Activated T-helper 1 cell treated with anti-CD3 and anti-CD28 coated beads, Interleukin-12 subunit alpha, Interleukin-12 subunit beta, Interleukin-2, Interleukin-4 antibody, amounts not matched to agents 30 ng/mL and 10 ng/mL and 1 ng/mL, durations not matched to agents 14 hours and 24 hours and 36 hours (primary cell): ENCODE measurements at regions not wholly inside any gene's neighbourhood (a gene's known extent, or its start where the extent isn't known, plus 50 kb on each side); places are given as distances from the start of the nearest gene placed in this dataset.

Source experiments
- DNase-seq: peaks from one replicate; pipeline ENCODE4 v3.0.0; 2021; ENCODE audit warnings: low spot score
- H3K27ac Mint-ChIP-seq: one replicate; pipeline ENCODE4 v1.8.0; 2021; ENCODE audit warnings: mild to moderate bottlenecking, mixed read lengths
- H3K27me3 Mint-ChIP-seq: one replicate; pipeline ENCODE4 v1.8.0; 2022; ENCODE audit warnings: mild to moderate bottlenecking, moderate library complexity, mixed read lengths; ENCODE audit not compliant: insufficient read depth
- H3K36me3 Mint-ChIP-seq: one replicate; pipeline ENCODE4 v1.8.0; 2021; ENCODE audit warnings: low read depth, mixed read lengths
- H3K4me1 Mint-ChIP-seq: one replicate; pipeline ENCODE4 v1.8.0; 2021; ENCODE audit warnings: low read depth, mixed read lengths
- H3K4me3 Mint-ChIP-seq: one replicate; pipeline ENCODE4 v1.8.0; 2021; ENCODE audit warnings: mild to moderate bottlenecking, moderate library complexity, mixed read lengths
- H3K9me3 Mint-ChIP-seq: one replicate; pipeline ENCODE4 v1.8.0; 2021; ENCODE audit warnings: mixed read lengths
- intact Hi-C: fragments of 100-400 bp; cut with micrococcal nuclease; formaldehyde crosslinking; loops from one replicate; pipeline ENCODE4 v1.15.1; 2024

DNA sequence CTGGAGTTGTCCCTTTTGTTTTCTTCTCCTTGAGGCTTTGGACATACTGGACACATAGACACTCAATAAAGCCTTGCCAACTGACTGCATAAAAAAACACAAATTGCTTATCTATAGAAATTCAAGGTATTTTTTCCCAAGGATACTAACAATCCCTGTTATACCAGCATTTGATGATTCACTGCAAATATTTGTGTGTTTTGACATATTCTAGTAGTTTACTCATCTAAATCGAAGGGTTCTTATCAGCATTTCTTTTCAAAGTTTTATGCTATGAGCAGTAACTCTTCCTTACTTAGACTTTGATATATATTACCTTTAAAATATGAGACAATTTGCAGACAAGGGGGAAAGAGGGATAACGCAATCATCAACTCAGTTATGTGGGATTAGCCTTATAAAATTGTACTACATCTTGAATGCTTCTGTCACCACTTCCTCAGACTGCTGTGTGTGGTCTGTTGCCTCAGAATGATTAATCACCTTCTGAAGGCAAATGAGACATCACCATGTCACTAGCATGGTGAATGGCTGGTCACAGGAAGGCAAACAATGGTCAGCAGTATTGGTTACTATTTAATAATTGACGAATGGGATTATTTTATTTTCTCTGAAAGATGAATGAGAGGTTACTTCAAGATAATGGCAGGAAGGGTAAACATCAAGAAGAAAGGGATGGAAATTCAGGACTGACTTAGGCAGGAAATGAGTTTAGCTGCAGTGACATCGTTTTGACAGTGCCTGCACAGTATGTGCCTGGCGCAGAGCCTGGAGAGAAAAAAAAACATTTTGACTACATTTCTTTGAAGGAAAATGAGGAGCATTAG, 544.3 kb upstream of the CNKSR2 start:
- Mint-ChIP-seq H3K9me3 (no peaks in the 10 kb centered on the region), H3K36me3 (no peaks in the 10 kb centered on the region), H3K4me3 (no peak overlapping the region), H3K27me3 (no peaks in the 10 kb centered on the region), H3K27ac (no peak overlapping the region), H3K4me1 (no peaks in the 10 kb centered on the region)
- no peak for DNase-seq
- intact Hi-C loops: no loop called here

DNA sequence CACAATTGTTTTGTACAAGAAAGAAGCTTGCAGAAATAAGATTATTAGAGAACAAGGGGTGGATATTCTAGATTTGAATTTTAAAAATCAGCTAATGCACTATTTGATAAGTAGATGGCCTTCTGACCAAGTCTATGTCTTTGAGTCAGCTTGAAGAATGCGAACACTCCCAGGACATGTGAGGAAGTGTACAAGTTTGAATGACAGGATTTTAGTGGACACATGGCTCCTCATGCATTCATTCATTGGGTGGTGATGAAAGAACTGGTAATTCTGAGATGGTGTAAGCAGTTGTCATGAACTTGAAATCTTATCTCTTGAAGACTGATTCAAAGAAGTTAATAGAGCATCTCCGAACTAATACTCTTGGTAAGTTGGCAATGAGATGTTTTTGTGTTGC, 548.2 kb upstream of the CNKSR2 start:
- no peak overlapping the region for H3K27ac Mint-ChIP-seq
- H3K4me3 Mint-ChIP-seq: no peak overlapping the region
- intact Hi-C loops: no loop called here
- no peaks in the 10 kb centered on the region for H3K36me3 Mint-ChIP-seq
- DNase-seq: no peak
- no peaks in the 10 kb centered on the region for H3K4me1 Mint-ChIP-seq
- H3K27me3 Mint-ChIP-seq: no peaks in the 10 kb centered on the region
- H3K9me3 Mint-ChIP-seq: no peaks in the 10 kb centered on the region

DNA sequence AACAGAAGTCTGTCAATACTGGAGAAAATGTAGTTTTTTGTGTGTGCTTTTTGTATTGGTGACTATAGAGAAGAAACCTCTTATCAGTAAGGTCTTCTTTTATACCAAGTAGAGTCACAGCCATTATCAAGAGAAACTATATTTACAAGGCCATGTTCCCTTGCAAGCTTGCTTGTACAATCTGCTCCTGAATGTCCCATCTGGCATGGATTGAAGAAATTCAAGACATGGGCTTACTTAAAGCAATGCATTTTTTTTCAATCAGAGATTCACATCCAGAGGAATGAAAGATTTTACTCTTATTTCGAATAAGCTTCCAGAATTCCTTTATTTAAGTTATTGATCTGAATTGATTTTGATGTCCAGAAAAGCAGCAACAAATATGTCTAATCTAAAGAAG, 537.3 kb upstream of the RPS6KA3 start:
- H3K4me3 Mint-ChIP-seq: no peak overlapping the region
- H3K9me3 Mint-ChIP-seq: peaks cover 5% of the 10 kb centered on the region
- H3K4me1 Mint-ChIP-seq: no peaks in the 10 kb centered on the region
- intact Hi-C loops: no loop called here
- DNase-seq: no peak
- no peak overlapping the region for H3K27ac Mint-ChIP-seq
- H3K27me3 Mint-ChIP-seq: peaks cover 2% of the 10 kb centered on the region
- no peaks in the 10 kb centered on the region for H3K36me3 Mint-ChIP-seq

DNA sequence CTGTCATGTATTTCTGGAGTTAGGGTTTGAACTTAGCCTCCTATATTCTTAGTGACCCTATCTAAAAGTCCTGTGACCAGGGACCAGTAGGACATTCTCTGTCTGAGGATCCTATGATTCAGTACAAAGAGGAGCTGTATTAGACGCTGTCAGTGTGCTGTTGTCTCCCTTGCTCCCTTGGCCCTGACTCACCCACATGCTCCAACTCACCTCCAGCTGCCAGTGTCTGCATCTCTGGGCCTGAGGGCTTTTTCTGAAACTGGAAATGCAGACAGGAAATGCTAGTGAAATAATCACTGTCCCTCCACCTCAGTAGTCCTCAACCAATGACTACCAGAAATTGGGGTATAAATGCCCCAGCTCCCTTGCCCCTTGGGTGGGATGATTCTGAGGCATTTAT, 535.3 kb upstream of the RPS6KA3 start:
- intact Hi-C loops: no loop called here
- Mint-ChIP-seq H3K9me3 (peaks cover 6% of the 10 kb centered on the region), H3K4me1 (no peaks in the 10 kb centered on the region), H3K36me3 (no peaks in the 10 kb centered on the region), H3K4me3 (no peak overlapping the region), H3K27me3 (peaks cover 2% of the 10 kb centered on the region), H3K27ac (no peak overlapping the region)
- DNase-seq: no peak

DNA sequence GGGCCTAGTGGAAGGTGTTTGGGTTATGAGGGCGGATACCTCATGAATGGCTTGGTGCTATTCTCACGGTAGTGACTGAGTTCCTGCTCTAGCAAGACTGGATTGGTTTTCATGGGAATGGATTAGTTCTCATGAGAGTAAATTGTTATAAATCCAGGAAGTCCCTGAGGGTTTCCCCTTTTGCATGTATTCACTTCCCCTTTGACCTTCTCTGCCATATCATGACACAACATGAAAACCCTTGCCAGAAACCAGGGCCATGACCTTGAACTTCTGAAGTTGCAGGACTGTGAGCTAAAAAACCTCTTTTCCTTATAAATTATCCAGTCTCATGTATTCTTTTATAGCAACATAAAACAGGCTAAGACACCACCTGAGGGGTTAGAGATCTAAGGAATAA, 529.7 kb upstream of the RPS6KA3 start:
- intact Hi-C loops: no loop called here
- Mint-ChIP-seq H3K36me3 (no peaks in the 10 kb centered on the region), H3K4me3 (no peak overlapping the region), H3K4me1 (no peaks in the 10 kb centered on the region), H3K9me3 (peaks cover 6% of the 10 kb centered on the region), H3K27ac (no peak overlapping the region), H3K27me3 (peaks cover 2% of the 10 kb centered on the region)
- DNase-seq: no peak

DNA sequence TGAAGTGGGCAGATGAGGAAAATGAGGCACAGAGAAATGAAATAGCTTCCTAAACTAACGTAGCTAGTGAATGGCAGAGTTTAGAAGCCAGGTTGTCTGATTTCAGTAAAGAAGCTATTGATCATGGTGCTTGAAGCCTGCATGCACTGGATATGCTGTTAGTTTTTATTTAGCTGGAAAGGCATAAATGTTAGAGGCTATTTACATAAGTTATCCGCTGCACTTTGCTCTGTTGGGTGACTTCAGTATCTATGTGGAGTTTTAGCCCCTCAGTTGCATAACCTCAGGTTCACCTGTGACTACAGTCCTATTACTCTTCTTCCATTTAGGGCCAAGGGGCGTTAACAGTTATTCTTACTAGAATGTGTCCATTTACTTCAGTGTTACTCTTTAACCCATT, 522.4 kb upstream of the RPS6KA3 start:
- H3K4me1 Mint-ChIP-seq: no peaks in the 10 kb centered on the region
- no peaks in the 10 kb centered on the region for H3K36me3 Mint-ChIP-seq
- intact Hi-C loops: no loop called here
- H3K27ac Mint-ChIP-seq: no peak overlapping the region
- no peak for DNase-seq
- no peak overlapping the region for H3K4me3 Mint-ChIP-seq
- H3K27me3 Mint-ChIP-seq: no peaks in the 10 kb centered on the region
- no peaks in the 10 kb centered on the region for H3K9me3 Mint-ChIP-seq

DNA sequence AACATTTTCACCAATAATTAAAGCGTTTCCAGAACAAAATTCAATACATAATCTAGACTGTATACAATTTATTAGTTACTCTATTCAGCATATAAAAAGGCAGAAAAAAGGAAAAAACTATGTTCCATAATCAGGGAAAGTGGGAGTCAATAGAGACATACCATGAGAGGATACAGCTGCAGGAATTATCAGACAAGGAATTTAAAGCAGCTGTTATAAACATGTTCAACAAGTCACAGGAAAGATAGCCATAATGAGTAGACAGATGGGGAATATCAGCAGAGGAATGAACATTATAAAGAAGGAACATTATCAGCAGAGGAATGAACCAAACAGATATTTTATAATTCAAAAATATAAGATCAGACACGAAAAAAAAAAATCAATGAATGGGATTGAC, 500.6 kb upstream of the RPS6KA3 start:
- Mint-ChIP-seq H3K4me3 (no peak overlapping the region), H3K9me3 (peaks cover 3% of the 10 kb centered on the region), H3K4me1 (no peaks in the 10 kb centered on the region), H3K27me3 (peaks cover 2% of the 10 kb centered on the region), H3K36me3 (no peaks in the 10 kb centered on the region), H3K27ac (no peak overlapping the region)
- intact Hi-C loops: no loop called here
- DNase-seq: no peak

DNA sequence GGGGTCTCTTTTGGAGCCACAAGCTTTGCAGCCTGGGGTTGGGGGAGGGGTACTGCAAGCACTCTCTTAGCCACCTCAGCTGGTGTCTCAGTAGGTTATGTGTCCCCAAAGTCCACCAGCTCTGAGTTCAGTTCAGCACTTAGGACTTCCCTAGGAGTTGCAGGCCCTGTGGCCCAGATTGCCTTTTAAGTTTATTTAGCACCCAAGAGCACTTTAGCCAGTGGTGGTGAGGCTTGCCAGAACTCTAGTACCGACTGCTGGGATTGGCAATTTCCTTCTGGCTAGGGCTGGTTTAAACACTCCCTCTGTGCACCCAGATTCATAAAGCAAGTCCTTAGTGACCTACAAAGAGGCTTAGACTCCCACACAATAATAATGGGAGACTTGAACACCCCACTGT, 489.9 kb upstream of the RPS6KA3 start:
- Mint-ChIP-seq H3K4me1 (no peaks in the 10 kb centered on the region), H3K9me3 (no peaks in the 10 kb centered on the region), H3K4me3 (no peak overlapping the region), H3K36me3 (no peaks in the 10 kb centered on the region), H3K27ac (no peak overlapping the region), H3K27me3 (no peaks in the 10 kb centered on the region)
- intact Hi-C loops: no loop called here
- no peak for DNase-seq

DNA sequence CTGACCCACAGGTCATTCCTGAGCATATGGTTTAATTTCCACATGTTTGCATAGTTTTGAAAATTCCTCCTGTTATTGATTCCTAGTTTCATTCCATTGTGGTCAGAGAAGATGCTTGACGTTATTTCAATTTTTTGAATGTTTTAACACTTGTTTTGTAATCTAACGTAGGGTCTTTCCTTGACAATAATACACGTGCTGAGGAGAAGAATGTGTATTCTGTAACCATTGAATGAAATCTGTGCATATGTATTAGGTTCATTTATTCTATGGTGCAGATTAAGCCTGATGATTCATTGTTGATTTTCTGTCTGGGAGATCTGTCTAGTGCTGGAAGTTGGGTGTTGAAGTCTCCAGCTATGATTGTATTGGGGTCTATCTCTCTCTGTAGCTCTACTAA, 486.4 kb upstream of the RPS6KA3 start:
- Mint-ChIP-seq H3K4me1 (no peaks in the 10 kb centered on the region), H3K4me3 (no peak overlapping the region), H3K27ac (no peak overlapping the region), H3K36me3 (no peaks in the 10 kb centered on the region), H3K9me3 (no peaks in the 10 kb centered on the region), H3K27me3 (no peaks in the 10 kb centered on the region)
- DNase-seq: no peak
- intact Hi-C loops: no loop called here

DNA sequence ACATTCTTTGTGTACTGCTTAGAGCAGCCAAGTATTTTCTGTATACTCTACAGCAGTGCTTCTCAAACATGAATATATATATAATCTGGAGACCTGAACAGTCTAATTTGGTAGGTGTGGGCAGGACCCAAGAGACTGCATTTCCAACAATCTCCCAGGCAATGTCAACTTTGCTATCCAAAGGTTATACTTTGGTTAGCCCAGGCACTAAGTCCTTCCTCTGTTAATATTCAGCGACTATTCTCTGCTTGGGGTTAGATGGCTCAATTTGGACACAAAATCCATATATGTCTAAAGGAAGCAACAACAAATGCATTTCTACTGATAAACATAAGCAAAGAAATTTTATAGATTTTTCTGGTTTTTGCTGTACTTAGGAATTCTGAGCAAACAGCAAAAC, 480.0 kb upstream of the RPS6KA3 start:
- no peaks in the 10 kb centered on the region for H3K4me1 Mint-ChIP-seq
- DNase-seq: no peak
- no peaks in the 10 kb centered on the region for H3K36me3 Mint-ChIP-seq

DNA sequence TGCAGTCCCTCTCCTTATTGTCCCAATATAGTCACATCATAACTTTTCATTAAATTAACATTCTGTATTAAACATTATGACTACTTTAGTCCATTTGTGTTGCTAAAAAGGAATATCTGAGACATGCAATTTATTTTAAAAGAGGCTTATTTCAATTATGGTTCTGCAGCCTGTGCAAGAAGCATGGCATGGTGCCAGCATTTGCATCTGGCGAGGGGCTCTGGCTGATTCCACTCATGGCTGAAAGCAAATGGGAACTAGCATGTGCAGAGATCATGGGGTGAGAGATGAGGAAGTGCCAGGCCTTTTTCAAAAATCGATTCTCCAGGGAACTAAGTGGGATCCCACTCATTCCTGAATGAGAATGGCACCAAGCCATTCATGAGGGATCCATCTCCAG, 476.3 kb upstream of the RPS6KA3 start:
- no peaks in the 10 kb centered on the region for H3K27me3 Mint-ChIP-seq
- no peaks in the 10 kb centered on the region for H3K9me3 Mint-ChIP-seq
- no peaks in the 10 kb centered on the region for H3K36me3 Mint-ChIP-seq
- H3K27ac Mint-ChIP-seq: no peak overlapping the region
- H3K4me1 Mint-ChIP-seq: no peaks in the 10 kb centered on the region
- no peak overlapping the region for H3K4me3 Mint-ChIP-seq
- intact Hi-C loops: no loop called here
- no peak for DNase-seq

More for the DNA sequence above, 480.0 kb upstream of the RPS6KA3 start:
- no peaks in the 10 kb centered on the region for H3K9me3 Mint-ChIP-seq
- no peaks in the 10 kb centered on the region for H3K27me3 Mint-ChIP-seq
- intact Hi-C loops: no loop called here
- no peak overlapping the region for H3K27ac Mint-ChIP-seq
- H3K4me3 Mint-ChIP-seq: no peak overlapping the region

DNA sequence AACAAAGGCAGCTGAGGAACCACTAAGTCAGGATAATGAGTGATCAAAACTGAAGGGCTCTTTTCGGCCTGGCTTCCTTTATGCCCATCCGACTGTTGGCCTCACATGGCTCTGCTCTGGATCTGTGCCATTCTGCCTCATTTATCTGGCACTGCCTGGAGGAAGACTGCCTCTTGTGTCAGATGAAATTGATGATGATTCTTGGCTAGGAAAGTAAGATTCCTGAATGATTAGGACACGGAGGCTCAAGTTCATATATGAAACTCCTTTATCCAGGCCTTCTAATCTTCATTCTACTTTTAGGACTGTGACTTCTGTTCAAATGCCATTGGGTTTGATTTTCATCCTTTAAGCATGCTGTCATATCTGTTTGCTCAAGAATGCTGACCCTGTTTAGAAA, 475.4 kb upstream of the RPS6KA3 start:
- intact Hi-C loops: no loop called here
- DNase-seq: no peak
- Mint-ChIP-seq H3K36me3 (no peaks in the 10 kb centered on the region), H3K27me3 (no peaks in the 10 kb centered on the region), H3K4me3 (no peak overlapping the region), H3K9me3 (no peaks in the 10 kb centered on the region), H3K4me1 (no peaks in the 10 kb centered on the region), H3K27ac (no peak overlapping the region)

DNA sequence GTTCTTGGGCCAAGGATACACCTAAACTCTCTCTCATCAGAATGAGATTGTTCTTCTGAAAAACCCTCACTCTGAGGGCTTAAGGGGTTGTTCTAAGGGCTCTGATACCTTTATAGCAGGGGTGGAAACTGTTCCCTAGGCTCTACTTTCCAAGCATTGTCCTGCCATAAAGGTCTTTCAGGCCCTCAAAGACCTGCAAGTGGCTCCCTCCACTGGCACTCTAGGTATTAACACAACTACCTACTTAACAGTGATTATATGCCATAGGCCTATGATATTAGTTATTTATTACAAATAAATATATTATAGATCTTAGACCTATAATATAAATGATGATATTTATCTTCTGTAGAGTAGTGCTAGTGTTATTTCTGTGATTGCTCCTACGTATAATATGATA, 473.7 kb upstream of the RPS6KA3 start:
- H3K4me1 Mint-ChIP-seq: no peaks in the 10 kb centered on the region
- intact Hi-C loops: no loop called here
- no peak overlapping the region for H3K4me3 Mint-ChIP-seq
- no peaks in the 10 kb centered on the region for H3K9me3 Mint-ChIP-seq
- no peak overlapping the region for H3K27ac Mint-ChIP-seq
- no peaks in the 10 kb centered on the region for H3K27me3 Mint-ChIP-seq
- H3K36me3 Mint-ChIP-seq: no peaks in the 10 kb centered on the region
- no peak for DNase-seq
